ENCODE measurements at regions not wholly inside any gene's neighbourhood (a gene's known extent, or its start where the extent isn't known, plus 50 kb on each side); places are given as distances from the start of the nearest gene placed in this dataset.

DNA sequence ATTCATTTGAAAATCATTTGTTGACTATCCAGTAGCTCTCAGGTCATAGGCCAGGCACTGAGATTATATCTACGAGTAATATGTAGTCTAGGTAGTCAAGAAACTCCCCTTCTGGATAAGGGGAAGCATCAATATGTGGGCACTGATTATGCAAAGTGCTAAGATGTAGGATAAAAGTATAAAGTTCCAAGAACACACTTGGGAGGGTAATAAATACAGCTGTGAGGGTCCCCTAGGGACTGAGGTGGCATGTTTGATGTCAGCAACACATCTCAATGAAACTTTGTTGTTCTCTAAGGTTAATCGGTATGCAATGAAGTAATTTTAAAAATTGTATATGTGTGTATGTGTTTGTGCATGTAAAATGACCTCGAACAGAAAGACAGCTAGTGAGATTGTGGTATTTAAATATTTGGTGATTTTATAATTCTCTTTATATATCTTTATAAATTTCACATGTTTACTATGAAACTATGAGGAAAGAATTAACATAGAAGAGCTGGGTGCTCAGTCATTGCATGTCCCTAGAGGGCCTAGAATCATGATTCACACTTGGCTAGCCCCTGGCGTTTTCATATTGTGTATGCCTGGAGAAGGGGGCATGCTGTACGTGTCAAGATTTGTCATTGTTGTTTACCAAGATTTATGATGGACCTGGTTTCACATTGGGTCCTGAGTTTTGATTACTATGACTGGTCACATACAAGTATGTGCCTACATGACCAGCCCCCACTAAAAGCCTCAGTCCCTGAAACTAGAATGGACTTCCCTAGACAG is 140.1 kb upstream of the DUSP10 start:
- no peak overlapping the region for H3K27ac ChIP-seq (ENCODE audit: low read depth, low read length)
- no peaks in the 10 kb centered on the region for H3K9me2 ChIP-seq (ENCODE audit: insufficient read depth)
- no peaks in the 10 kb centered on the region for H3K36me3 ChIP-seq (ENCODE audit: control insufficient read depth in 1 of 2, insufficient read depth in 2 of 2, low read length in 2 of 2)
- intact Hi-C loops (cut with micrococcal nuclease): no loop called here
- no peak overlapping the region for H3K4me2 ChIP-seq (ENCODE audit: low read length)
- RAD21 ChIA-PET (ENCODE audit: low non-redundant PET in 1 of 2, low total read pairs in 2 of 2, uncharacterized antibody in 2 of 2, unreplicated experiment in 2 of 2): no interaction called here
- H3K27me3 ChIP-seq (ENCODE audit: insufficient read depth, low read length): no peaks in the 10 kb centered on the region
- DNase-seq (ENCODE audit: low read depth, low spot score) (no peak), ATAC-seq (no peak)
- CTCF ChIA-PET: no interaction called here
- H2AFZ ChIP-seq (ENCODE audit: low read depth, low read length, poor library complexity, severe bottlenecking): no peak overlapping the region
- no peaks in the 10 kb centered on the region for H3K79me2 ChIP-seq (ENCODE audit: insufficient read depth, low read length)
- no peaks in the 10 kb centered on the region for H3K9me3 ChIP-seq (ENCODE audit: control insufficient read depth in 1 of 2, insufficient read depth in 1 of 2, low read depth in 1 of 2, low read length in 2 of 2)
- peaks cover 1 to 5% of the 10 kb centered on the region in 2 experiments; a peak in 3 of 4 replicates for H3K4me1 ChIP-seq (ENCODE audit: control insufficient read depth in 1 of 2, insufficient read depth in 2 of 2, low read length in 2 of 2)
- H3K4me3 ChIP-seq (replicated peaks in 1 of 2; ENCODE audit: low read depth in 1 of 2, low read length in 2 of 2): no peak overlapping the region
- H3K9ac ChIP-seq (ENCODE audit: low read length): no peak overlapping the region
- no TSS peak for BruUV-seq (replicated peaks)
- POLR2A ChIA-PET: no interaction called here
- TF ChIP-seq TCF7L2 (IDR thresholded peaks at IDR 0.05; ENCODE audit: borderline replicate concordance, extremely low read depth, insufficient read depth, insufficient read length) (no peak), CEBPB (IDR thresholded peaks at IDR 0.05; ENCODE audit: low read depth) (no peak), YY1 (IDR thresholded peaks at IDR 0.05; ENCODE audit: extremely low read depth, insufficient replicate concordance, low read depth, low read length) (no peak), SIN3A (IDR thresholded peaks at IDR 0.05; ENCODE audit: low read depth) (no peak), JUND (IDR thresholded peaks at IDR 0.05) (no peak), RAD21 (IDR thresholded peaks at IDR 0.05; ENCODE audit: low read depth) (no peak), EGR1 (IDR thresholded peaks at IDR 0.05; ENCODE audit: low read depth) (no peak), EZH2 (IDR thresholded peaks at IDR 0.05) (no peak)
- TF ChIP-seq, protein P1, sequence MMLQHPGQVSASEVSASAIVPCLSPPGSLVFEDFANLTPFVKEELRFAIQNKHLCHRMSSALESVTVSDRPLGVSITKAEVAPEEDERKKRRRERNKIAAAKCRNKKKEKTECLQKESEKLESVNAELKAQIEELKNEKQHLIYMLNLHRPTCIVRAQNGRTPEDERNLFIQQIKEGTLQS (IDR thresholded peaks at IDR 0.05): no peak
- TF ChIP-seq, protein P2, sequence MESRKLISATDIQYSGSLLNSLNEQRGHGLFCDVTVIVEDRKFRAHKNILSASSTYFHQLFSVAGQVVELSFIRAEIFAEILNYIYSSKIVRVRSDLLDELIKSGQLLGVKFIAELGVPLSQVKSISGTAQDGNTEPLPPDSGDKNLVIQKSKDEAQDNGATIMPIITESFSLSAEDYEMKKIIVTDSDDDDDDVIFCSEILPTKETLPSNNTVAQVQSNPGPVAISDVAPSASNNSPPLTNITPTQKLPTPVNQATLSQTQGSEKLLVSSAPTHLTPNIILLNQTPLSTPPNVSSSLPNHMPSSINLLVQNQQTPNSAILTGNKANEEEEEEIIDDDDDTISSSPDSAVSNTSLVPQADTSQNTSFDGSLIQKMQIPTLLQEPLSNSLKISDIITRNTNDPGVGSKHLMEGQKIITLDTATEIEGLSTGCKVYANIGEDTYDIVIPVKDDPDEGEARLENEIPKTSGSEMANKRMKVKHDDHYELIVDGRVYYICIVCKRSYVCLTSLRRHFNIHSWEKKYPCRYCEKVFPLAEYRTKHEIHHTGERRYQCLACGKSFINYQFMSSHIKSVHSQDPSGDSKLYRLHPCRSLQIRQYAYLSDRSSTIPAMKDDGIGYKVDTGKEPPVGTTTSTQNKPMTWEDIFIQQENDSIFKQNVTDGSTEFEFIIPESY (IDR thresholded peaks at IDR 0.05; ENCODE audit: extremely low read depth, insufficient replicate concordance, low read length): no peak
- TF ChIP-seq, protein P3, sequence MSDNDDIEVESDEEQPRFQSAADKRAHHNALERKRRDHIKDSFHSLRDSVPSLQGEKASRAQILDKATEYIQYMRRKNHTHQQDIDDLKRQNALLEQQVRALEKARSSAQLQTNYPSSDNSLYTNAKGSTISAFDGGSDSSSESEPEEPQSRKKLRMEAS (IDR thresholded peaks at IDR 0.05): no peak
- TF ChIP-seq, protein P4, sequence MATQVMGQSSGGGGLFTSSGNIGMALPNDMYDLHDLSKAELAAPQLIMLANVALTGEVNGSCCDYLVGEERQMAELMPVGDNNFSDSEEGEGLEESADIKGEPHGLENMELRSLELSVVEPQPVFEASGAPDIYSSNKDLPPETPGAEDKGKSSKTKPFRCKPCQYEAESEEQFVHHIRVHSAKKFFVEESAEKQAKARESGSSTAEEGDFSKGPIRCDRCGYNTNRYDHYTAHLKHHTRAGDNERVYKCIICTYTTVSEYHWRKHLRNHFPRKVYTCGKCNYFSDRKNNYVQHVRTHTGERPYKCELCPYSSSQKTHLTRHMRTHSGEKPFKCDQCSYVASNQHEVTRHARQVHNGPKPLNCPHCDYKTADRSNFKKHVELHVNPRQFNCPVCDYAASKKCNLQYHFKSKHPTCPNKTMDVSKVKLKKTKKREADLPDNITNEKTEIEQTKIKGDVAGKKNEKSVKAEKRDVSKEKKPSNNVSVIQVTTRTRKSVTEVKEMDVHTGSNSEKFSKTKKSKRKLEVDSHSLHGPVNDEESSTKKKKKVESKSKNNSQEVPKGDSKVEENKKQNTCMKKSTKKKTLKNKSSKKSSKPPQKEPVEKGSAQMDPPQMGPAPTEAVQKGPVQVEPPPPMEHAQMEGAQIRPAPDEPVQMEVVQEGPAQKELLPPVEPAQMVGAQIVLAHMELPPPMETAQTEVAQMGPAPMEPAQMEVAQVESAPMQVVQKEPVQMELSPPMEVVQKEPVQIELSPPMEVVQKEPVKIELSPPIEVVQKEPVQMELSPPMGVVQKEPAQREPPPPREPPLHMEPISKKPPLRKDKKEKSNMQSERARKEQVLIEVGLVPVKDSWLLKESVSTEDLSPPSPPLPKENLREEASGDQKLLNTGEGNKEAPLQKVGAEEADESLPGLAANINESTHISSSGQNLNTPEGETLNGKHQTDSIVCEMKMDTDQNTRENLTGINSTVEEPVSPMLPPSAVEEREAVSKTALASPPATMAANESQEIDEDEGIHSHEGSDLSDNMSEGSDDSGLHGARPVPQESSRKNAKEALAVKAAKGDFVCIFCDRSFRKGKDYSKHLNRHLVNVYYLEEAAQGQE (IDR thresholded peaks at IDR 0.05; ENCODE audit: low read depth): no peak
- H4K20me1 ChIP-seq (ENCODE audit: insufficient read depth): no peaks in the 10 kb centered on the region

Data from HCT116 (cell line).